Fibroblast of pulmonary artery (primary cell): ENCODE measurements at regions not wholly inside any gene's neighbourhood (a gene's known extent, or its start where the extent isn't known, plus 50 kb on each side); places are given as distances from the start of the nearest gene placed in this dataset.

Experiments used
- DNase-seq: peaks from one replicate; pipeline ENCODE4 v3.0.0-alpha.2; 2010; ENCODE audit warnings: low read depth
- H3K4me3 ChIP-seq: replicated peaks from 2 replicates; pipeline ENCODE4 v1.5.1; 2011; ENCODE audit warnings: low read depth, mild to moderate bottlenecking, control low read depth, low read length, moderate library complexity
- TF ChIP-seq, protein P1 (sequence below): IDR thresholded peaks from 2 replicates; pipeline ENCODE4 v1.5.1; 2011; ENCODE audit warnings: mild to moderate bottlenecking, control low read depth, low read length, inconsistent platforms; ENCODE audit errors: missing control alignments

- no peak overlapping the region for H3K4me3 ChIP-seq
- TF ChIP-seq, protein P1, sequence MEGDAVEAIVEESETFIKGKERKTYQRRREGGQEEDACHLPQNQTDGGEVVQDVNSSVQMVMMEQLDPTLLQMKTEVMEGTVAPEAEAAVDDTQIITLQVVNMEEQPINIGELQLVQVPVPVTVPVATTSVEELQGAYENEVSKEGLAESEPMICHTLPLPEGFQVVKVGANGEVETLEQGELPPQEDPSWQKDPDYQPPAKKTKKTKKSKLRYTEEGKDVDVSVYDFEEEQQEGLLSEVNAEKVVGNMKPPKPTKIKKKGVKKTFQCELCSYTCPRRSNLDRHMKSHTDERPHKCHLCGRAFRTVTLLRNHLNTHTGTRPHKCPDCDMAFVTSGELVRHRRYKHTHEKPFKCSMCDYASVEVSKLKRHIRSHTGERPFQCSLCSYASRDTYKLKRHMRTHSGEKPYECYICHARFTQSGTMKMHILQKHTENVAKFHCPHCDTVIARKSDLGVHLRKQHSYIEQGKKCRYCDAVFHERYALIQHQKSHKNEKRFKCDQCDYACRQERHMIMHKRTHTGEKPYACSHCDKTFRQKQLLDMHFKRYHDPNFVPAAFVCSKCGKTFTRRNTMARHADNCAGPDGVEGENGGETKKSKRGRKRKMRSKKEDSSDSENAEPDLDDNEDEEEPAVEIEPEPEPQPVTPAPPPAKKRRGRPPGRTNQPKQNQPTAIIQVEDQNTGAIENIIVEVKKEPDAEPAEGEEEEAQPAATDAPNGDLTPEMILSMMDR = no peak
- DNase-seq = no peak
These were observed 1395.9 kb downstream of the BRD1 start for GRCh38 chr22:48431536-48432315.

DNA sequence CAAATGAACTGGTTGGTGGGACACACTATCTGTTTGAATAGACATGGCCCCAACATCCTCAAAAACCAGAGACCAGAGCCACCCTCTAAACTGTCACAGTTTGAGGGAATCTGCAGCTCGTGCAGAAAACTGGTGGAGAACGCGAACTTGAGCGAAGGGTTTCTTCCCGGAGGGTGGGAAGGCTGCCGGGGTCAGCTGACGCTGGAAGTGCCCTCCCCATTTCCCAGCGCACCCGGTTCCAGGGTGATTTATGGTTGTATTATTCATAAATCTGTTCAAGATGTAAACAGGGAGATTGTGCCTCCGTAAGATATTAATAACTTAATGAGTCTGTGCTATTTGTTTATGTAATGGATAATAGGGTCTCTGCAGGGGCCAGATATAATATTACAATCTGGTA, 1396.7 kb downstream of the BRD1 start:
- DNase-seq = no peak
- TF ChIP-seq, protein P1 = no peak
- no peak overlapping the region for H3K4me3 ChIP-seq

GRCh38 chr22:48429446-48430020, 1398.1 kb downstream of the BRD1 start:
- TF ChIP-seq, protein P1 = no peak
- H3K4me3 ChIP-seq = no peak overlapping the region
- DNase-seq = no peak

DNA sequence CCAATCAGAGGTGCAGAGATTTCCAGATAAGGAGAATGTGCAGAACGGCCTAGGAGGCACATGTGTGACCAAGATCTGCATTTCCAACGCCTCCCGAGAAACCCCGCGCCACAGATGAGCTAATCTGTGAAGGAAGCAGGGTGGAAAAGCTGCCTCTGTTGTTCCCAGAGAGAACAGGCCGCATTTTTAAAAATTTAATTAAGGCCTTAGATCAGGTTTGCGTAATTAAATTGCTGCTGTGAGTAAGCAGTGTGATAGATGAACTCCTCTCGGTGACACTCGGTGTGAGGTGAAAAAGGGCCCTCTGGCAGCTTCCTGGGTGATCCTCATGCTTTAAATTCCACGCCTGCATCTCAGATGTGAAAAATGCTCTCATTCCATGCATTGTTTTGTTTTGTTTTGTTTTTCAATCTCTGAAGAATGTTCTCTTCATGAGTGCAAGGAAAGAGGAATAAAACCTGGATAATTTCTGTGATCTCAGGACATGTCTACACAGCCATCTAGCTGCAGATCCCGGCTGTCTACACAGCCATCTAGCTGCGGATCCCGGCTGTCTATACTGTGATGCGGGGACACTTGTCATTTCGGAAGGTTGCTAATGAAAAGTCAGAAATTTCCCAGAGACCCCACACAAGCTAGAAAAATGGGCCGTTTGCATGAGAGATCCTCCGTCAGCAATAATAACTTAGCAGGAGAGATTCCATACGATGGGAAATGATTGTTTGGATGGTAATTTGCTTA, 1398.9 kb downstream of the BRD1 start:
- no peak overlapping the region for H3K4me3 ChIP-seq
- TF ChIP-seq, protein P1 = no peak
- DNase-seq = no peak

DNA sequence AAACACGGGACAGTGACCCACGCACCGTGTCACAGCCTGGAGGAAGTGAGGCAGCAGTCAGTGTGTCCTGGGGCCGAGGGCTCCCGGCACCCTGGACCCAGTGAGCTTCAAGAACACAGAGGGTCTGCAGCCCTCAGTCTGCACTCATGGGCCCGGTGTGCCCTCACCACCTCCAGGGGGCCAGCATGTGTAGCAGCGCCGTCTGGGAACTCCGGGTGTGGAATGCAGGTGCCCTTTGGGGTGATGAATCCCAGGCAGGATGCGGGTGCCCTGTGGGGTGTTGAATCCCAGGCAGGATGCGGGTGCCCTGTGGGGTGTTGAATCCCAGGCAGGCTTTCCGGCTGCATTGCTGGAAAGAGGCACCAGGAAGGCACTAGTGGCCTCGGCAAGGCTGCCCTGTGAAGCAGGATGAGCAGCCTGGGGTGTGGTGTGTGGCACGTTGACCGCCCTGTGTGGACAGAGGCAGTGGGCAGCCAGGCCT, 1399.9 kb downstream of the BRD1 start:
- DNase-seq = no peak
- H3K4me3 ChIP-seq = no peak overlapping the region
- TF ChIP-seq, protein P1 = no peak

DNA sequence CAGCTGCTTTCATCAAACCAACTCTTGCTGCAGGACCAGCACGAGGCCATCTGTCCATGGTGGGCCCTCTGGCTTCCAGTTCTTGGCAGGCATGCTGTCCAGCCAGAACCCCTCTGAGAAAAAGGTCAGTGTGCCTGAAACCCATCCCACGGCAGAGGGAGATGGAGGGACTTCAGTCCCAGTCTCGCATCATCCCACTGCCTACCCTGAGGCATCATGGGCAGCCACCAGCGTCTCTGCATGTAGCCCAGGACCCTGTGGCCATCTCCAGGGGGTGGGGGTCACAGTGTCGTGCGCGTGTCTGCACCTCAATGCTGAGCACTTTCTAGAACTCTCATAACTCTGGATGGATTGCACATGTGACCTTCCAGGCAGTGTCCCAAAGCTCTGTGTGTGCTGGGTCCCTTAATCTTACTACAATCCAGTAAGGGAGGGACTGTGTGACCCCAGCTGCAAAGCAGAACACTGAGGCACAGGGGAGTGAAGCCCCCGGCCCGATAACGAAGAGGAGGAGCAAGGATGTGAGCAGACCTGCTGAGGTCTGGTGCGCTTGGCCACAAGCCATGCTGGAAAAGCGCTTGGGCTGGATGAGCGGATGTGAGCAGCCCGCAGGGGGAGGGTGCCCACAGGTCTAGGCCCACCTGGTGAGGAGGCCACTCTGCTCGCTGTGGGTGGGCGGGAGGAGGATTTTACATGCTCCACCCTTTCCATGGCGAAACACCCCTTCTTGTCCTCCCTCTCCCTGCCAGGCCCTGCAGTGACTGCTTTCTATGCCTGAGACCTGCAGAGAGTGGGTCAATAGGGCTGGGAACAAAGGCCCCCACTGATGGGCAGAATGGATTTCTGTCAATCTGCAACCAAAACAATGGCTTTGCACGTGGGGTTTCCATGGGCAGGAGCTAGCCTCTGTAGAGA, 1401.0 kb downstream of the BRD1 start:
- no peak for DNase-seq
- TF ChIP-seq, protein P1 = no peak

More for the DNA sequence above, 1401.0 kb downstream of the BRD1 start:
- no peak overlapping the region for H3K4me3 ChIP-seq
